AG04450 (cell line): ENCODE measurements at regions not wholly inside any gene's neighbourhood (a gene's known extent, or its start where the extent isn't known, plus 50 kb on each side); places are given as distances from the start of the nearest gene placed in this dataset.

Experiments used
- CTCF ChIA-PET: fragments of 300-600, 350-600 bp; formaldehyde crosslinking; extraction: SDS; loops from one replicate; lab custom pipeline; 2022; ENCODE audit warnings: antibody characterized with exemption, inconsistent platforms; lab: Charles Lee
- POLR2A ChIA-PET: fragments of 350-600 bp; formaldehyde crosslinking; extraction: SDS; loops from one replicate; lab custom pipeline; 2021; ENCODE audit warnings: antibody characterized with exemption, inconsistent platforms; lab: Yijun Ruan, JAX
- DNase-seq: peaks from one replicate; pipeline ENCODE4 v3.0.0-alpha.2; 2011; ENCODE audit warnings: low read depth, low spot score
- H3K27ac ChIP-seq: one replicate; pipeline ENCODE4 v1.5.1; 2012; ENCODE audit warnings: low read depth, low read length, control low read depth
- H3K27me3 ChIP-seq: one replicate; pipeline ENCODE4 v1.6.0; 2012; ENCODE audit warnings: low read length; ENCODE audit not compliant: control insufficient read depth, insufficient read depth
- H3K4me3 ChIP-seq: 2 replicates; pipeline ENCODE4 v1.5.1; 2011; ENCODE audit warnings: mild to moderate bottlenecking, low read depth, low read length, control low read depth
- H3K9me3 ChIP-seq: 2 replicates; pipeline ENCODE4 v1.5.1; 2012; ENCODE audit warnings: low read length; ENCODE audit not compliant: control insufficient read depth, insufficient read depth
- CTCF ChIP-seq: IDR thresholded peaks from 2 replicates; pipeline ENCODE4 v1.5.1; 2011; ENCODE audit warnings: low read depth, low read length, control low read depth, inconsistent platforms

- no peak for DNase-seq
- no peak overlapping the region for H3K4me3 ChIP-seq
- CTCF ChIA-PET = no interaction called here
- H3K9me3 ChIP-seq = no peaks in the 10 kb centered on the region
- POLR2A ChIA-PET = no interaction called here
- H3K27ac ChIP-seq = no peak overlapping the region
- no peak for TF ChIP-seq CTCF
- H3K27me3 ChIP-seq = no peaks in the 10 kb centered on the region
Observed at GRCh38 chr6:18883268-18883667, 496.1 kb downstream of the RNF144B start.

GRCh38 chr6:18883851-18884250, 496.7 kb downstream of the RNF144B start:
- no peak for DNase-seq
- ChIA-PET CTCF (no interaction called here), POLR2A (no interaction called here)

GRCh38 chr6:18893540-18894269, 506.6 kb downstream of the RNF144B start:
- ChIA-PET CTCF (no interaction called here), POLR2A (no interaction called here)
- Histone ChIP-seq H3K27me3 (no peaks in the 10 kb centered on the region), H3K9me3 (peaks cover 3% of the 10 kb centered on the region), H3K4me3 (no peak overlapping the region), H3K27ac (no peak overlapping the region)
- DNase-seq = no peak
- TF ChIP-seq CTCF = no peak

More at GRCh38 chr6:18883851-18884250, 496.7 kb downstream of the RNF144B start:
- no peak for TF ChIP-seq CTCF
- H3K27ac ChIP-seq = no peak overlapping the region
- H3K9me3 ChIP-seq = no peaks in the 10 kb centered on the region
- H3K27me3 ChIP-seq = no peaks in the 10 kb centered on the region
- no peak overlapping the region for H3K4me3 ChIP-seq

GRCh38 chr6:18897350-18897749, 510.2 kb downstream of the RNF144B start:
- ChIA-PET POLR2A (no interaction called here), CTCF (no interaction called here)
- TF ChIP-seq CTCF = no peak

GRCh38 chr6:18904681-18905080, 517.5 kb downstream of the RNF144B start:
- H3K27ac ChIP-seq = no peak overlapping the region
- TF ChIP-seq CTCF = no peak
- CTCF ChIA-PET = no interaction called here
- DNase-seq = no peak
- POLR2A ChIA-PET = no interaction called here
- no peaks in the 10 kb centered on the region for H3K27me3 ChIP-seq
- H3K9me3 ChIP-seq = no peaks in the 10 kb centered on the region
- no peak overlapping the region for H3K4me3 ChIP-seq

More at GRCh38 chr6:18897350-18897749, 510.2 kb downstream of the RNF144B start:
- Histone ChIP-seq H3K27me3 (no peaks in the 10 kb centered on the region), H3K27ac (no peak overlapping the region), H3K9me3 (peaks cover 6% of the 10 kb centered on the region), H3K4me3 (no peak overlapping the region)
- DNase-seq = no peak
